CMK (cell line): ENCODE measurements at regions not wholly inside any gene's neighbourhood (a gene's known extent, or its start where the extent isn't known, plus 50 kb on each side); places are given as distances from the start of the nearest gene placed in this dataset.
"Not testable (repeated sequence)": the region's sequence is repeated elsewhere in the genome, so short reads cannot be mapped to it uniquely, and the experiment has no call there.

Experiments
- DNase-seq: peaks from one replicate; pipeline ENCODE4 v3.0.0-alpha.2; 2010; ENCODE audit warnings: low read depth

DNA sequence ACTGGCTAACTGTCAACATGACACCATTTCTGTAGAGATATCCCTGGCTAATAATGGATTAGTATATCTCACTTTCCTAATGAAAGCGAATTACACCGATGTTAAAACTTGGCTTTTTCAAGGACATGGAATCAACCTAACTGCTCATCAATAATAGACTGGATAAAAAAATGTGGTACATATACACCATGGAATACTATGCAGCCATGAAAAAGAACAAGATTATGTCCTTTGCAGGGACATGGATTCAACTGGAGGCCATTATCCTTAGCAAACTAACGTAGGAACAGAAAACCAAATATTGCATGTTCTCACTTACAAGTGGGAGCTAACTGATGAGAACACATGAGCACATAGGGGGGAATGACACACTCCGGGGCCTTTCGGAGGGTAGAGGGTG is 62.6 kb downstream of the ZIC1 start:
- DNase-seq = no peak

DNA sequence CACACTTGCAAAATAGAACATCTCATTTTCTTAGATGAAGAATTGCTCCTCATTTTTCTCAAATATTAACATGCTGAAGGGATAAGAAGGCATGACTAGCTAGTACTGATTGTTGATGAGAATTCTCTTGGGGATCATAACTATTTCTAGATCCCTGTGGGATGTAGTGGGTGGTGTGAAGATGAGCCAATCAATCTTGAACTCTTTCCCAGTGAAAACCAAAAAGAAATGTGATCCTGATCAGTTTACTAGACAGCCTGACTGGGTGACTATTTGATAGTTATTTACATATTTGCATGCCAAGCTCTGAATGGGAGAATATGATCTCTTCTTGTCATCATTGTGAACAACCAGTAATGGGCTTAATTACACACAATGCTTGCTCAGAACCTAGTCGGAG is 63.7 kb downstream of the ZIC1 start:
- no peak for DNase-seq

DNA sequence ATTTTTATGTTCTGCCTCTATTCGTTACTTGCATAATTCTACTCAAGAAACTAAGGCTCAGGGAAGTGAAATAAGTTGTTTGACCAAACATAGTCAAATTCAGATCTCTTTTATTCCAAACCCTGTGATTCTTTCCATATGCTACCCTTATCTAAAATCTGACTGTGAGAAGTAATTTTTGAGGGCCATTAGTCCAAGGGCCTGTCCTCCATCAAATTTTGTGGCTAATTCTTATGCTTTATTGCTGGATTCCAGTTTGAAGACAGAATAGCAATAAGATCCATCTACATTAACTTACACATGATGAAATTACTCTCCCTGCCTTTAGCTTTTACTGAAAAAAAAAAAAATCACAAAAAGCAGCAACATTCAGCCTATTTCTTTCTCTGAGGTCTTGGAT is 74.0 kb downstream of the ZIC1 start:
- no peak for DNase-seq

DNA sequence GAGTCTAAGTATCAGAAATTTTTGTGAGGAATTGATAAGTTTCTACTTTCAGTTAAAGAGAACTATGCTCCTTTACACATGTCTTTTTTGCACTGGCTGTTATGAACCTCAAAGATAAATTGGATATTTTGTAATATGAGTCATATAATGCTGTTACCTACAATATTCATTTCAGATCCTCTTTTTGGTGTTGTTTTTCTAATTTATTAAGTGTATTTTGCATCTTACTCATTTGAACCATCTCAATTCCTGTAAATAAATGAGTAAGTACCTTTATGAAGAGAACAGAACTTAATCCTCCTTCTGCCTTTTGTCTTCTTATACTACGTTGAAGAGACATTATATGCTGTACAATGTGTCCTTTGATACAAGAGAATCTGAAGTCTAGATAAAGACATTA is 74.4 kb downstream of the ZIC1 start:
- no peak for DNase-seq

DNA sequence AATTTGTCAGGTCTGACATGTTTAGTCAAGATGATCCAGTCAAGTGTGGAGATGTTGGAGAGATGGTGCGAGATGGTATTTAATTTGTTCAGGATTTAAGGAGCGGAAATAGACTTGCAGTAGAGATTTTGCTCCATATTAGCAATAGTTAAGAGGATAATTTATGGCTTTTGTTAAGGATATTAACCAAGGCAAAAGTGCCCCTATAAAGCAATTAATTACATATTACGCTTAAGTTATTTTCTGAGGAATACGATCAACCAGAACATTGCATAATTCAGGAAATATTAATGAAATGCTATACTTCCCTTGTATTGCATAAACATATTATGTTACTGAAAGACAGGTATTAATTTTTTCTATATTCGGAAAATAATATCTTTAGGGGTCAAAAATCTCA is 83.9 kb downstream of the ZIC1 start:
- no peak for DNase-seq

DNA sequence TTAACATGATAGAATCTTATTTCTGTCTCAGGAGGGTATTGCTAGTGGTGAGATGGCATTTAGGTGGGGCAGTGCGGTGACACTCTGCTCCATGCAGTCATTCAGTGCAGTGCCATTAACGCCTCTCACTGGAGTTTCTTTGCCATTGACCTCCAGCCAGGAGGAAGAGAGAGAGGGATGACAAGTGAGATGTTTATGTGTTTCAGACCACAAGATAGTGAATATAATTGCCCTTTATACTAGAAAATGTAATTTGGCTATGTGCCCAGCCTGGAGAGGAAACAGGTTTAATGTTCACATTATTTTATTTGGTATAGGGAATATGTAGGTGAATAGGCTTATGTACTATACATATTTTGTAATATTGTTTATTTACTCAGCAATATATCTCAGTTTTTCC is 84.5 kb downstream of the ZIC1 start:
- DNase-seq = no peak

DNA sequence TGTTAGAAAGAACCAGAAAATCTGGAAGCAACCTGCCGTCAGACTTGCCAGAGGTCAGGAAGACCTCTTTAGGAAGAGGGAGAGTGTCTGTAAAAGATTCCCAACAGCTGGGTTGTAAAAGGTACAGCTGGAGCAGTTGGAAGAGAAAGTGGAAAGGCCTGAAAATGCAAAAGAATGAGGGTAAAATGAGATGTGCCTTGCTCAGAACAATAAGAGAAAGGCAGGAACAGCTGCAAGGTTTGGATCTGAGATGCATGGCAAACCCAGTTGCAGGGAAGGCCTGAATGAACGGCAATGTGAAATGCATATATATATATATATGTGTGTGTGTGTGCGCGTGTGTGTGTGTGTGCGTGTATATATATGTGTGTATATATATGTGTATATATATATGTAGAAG is 88.1 kb downstream of the ZIC1 start:
- DNase-seq = no peak

DNA sequence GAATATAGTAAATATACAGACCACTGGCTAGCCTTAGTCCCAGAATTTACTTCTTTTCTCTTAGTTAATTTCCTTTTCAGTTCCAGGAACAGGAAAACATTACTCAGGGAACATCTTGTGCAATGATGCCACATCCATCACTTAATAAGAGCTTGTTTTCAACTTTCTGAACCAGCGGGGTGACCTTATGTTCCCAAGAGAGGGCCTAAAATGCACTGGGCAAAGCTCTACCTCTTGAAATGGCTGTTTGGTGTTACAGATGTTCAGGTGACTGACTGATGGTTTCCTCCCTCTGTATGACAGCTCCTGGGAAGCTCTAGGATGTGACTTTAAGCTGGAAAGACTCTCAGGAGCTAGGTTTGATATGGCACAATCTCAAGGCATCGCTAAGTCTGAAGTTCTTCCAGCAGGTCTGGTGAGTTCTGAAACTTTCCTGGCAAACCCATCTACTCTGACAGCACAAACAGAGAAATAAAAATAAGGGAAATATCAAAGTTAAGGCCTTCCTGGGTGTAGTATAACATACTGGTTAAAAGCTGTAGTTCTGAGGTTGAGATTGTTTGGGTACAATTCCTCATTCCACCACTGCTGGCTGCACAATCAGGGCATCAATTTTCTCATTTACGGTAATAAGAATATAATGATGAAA is 98.6 kb downstream of the ZIC1 start:
- no peak for DNase-seq

DNA sequence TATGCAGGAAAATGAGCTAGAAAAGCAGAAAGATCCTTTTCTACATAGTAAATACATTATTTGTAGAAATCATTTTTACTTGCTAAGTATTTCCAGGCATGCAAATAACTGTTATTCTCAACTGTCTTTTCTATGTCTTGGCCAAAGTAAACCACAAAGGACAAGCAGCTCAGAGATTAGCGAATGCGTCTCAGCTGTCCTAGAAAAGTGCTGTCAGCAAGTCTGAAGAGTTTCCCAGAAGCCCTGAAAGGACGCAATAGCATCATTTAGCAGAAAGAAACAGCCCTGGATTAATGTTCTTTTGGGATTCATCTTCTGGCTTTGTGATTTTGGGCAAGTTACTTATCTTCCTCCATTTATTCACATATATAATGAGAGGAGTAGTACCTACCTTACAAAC is 100.3 kb downstream of the ZIC1 start:
- DNase-seq = no peak

DNA sequence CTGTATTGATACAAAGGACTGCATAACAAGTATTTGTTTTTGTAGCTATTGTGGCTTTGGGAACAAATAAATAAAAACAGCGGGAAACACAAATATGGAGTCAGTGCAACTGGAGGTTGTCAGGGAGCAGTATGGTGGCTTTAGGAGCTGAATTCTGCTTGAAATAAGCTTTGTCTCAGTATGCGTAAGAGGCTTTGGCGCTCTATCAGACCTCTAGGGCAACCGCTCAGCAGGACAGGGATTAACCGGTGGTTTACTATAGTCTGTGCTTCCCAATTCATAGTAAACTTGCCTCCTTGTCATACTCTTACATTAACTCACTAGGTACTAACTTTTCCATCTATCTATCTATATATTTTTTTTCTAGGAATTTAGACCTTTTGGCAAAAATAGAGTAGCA is 104.6 kb downstream of the ZIC1 start:
- no peak for DNase-seq

DNA sequence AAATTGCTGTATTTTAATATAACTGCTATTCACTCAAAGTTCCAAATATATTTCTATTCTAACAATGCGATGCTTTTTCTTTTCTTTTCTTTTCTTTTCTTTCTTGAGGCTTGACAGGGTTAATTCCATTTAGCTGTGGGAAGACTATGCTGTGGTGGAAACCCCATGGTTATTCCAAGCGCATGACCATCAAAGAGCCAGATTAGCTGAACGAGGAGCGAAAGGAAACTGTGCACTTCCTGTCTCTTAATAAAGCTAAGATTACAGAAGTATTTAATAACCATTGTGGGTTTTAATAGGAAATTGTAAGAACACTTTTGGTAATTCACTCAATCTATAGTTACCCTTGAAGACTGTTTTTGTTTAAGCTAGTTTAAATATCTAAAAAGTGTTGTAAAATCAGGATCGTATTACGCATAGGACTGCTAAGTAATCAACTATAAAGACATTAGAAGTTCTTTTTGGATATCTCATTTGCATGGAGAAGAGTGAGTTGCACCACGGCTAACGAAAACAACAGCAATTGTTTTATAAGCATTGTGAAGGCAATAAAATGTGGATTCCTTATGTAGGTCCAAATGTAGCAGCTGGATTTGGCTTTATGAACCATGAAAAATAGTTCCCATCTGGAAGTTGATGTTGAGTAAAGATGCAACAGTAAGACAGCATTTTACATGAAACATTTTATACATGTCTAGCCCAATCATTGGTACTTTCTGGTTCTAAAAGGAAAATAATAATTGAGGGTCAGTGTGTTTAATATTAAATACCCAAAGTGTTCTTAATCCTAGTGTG is 105.4 kb downstream of the ZIC1 start:
- no peak for DNase-seq

DNA sequence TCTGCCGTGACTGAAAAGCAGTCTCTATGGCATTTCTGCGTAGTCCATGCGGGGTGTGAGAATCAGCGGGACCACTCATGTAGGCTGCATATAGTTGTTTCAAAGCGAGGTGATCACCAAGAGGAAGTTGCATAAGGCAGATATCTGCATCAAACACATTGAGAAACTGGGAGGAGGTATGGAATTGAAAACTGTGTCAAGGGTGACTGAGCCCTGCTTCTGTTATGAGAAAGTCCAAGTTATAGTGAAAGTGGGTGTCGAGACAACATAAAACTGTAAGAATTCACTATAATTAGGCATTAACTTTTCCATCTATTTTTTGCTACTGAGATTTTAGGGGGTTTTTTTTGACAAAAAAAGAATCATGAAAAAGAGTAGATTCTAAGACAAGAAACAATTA is 109.3 kb downstream of the ZIC1 start:
- DNase-seq = peak; percentile 11

DNA sequence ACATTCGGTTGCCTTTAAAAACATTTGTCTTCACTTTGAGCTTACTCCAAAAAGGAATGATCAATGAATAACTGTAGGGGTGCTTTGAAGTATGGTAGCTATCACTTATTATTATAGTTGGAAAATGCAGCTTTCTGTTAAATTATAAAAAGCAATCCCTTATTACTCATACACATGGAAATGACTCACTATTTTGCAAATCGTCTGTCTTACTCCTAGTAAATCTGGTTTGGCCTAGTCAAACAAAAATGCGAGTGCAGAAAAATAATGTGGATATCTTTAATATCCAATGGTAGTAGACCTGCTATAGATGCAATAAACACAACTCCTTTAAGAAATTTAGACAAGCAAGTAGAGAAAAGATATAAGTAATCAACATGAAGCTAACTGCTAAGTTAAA is 112.5 kb downstream of the ZIC1 start:
- DNase-seq = no peak

DNA sequence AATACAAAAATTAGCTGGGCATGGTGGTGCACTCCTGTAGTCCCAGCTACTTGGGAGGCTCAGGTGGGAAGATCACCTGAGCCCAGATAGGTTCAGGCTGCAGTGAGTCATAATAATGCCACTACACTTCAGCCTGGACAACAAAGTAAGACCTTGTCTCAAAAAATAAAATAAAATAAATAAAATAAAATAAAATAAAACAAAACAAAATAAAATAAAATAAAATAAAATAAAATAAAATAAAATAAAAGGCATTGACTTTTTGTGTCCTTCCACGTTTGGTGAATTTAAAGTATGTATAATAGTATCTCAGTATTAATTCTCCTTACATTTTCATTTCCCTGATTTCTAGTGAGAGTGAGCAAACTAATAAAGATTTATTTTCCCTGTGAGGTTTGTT is 113.6 kb downstream of the ZIC1 start:
- not testable (repeated sequence) for DNase-seq

DNA sequence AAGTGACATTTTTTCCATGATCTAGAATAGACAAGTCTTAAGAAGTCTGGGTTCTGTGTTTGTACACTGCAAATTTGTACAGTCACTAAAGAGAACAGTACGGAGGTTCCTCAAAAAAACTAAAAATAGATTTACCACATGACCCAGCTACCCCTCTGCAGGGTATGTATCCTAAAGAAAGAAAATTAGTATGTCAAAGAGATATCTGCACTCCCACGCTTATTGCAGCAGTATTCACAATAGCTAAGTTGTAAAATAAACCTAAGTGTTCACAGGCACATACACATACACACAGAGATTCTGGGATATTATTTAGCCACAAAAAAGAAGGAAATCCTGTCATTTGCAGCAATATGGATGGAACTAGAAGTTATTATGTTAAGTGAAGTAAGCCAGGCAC is 120.4 kb downstream of the ZIC1 start:
- DNase-seq = no peak

DNA sequence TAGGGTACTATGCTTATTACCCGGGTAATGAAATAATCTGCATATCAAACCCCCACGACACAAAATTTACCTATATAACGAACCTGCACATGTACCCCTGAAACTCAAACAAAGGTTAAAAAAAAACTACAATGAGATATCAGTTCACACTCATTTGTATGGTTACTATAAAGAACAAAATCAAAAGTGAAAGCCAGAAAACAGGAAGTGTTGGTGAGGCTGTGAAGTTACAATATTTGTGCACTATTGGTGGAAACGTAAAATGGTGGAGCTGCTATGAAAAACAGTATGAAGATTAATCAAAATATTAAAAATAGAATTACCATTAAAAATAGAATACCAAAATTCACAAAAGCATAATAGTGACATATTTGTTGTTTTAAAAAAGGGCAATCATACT is 128.9 kb downstream of the ZIC1 start:
- DNase-seq = no peak

DNA sequence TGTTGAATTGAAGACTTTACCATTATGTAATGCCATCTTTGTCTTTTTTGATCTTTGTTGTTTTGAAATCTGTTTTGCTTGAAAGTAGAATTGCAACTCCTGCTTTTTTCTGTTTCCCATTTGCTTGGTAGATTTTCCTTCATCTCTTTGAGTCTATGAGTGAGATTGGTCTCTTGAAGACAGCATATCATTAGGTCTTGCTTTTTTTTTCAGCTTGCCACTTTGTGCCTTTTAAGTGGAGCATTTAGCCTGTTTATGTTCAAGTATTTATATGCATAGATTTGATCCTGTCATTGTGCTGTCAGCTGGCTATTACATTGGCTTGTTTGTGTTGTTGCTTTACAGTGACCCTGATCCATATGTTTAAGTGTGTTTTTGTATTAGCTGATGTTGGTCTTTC is 131.8 kb downstream of the ZIC1 start:
- DNase-seq = no peak

DNA sequence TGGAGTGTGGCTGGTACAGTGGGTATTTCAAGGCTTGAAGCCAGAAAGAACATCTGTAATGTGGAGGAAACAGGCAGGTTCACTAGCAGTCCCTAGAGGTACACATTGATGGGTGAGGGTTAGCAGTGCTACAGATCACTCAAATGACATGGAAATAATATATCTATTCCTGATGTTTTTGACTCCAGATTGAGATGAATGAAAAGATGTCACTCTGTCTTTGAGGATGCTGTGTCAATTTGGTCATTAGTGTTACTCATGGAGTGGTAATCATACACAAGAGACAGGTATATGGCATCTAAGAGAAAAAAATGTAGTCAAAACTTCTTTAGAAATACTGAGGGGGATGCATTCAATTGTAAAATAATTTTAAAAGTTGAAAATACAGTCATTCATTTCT is 135.1 kb downstream of the ZIC1 start:
- no peak for DNase-seq

DNA sequence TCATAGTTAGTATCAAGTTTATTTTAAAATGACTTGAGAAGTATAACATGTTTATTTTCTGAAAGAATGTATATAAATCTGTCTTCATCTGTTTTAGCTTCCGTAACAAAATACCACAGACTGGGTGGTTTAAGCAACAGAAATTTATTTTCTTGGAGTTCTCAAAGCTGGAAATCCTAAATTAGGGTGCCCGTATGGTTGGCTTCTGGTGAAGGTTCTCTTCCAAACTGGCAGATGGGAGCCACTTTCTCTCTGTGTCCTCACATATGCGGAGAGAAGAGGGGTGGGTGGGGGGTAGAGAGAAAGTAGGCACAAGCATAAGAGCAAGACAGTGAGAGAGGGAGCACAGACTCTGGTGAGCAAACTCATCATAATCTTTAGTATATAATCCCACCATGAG is 142.3 kb downstream of the ZIC1 start:
- DNase-seq = no peak

DNA sequence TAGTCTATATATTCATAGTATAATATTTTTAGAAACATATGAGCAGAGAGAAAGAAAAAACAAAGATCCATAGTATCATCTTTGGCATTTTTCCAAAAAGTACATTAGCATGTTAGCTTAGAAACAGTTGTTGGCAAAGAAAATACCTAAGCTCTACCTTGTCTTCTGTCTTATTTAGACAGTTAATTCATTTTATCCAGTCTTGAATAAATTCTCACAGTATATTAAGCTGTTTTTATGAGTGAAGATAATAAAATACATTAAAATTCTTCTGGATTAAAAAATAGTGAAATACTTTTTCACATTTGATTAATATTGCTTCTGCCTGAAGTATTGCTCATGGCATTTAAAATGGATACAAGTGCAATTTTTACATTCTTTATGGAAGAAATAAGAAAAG is 145.2 kb downstream of the ZIC1 start:
- DNase-seq = no peak

DNA sequence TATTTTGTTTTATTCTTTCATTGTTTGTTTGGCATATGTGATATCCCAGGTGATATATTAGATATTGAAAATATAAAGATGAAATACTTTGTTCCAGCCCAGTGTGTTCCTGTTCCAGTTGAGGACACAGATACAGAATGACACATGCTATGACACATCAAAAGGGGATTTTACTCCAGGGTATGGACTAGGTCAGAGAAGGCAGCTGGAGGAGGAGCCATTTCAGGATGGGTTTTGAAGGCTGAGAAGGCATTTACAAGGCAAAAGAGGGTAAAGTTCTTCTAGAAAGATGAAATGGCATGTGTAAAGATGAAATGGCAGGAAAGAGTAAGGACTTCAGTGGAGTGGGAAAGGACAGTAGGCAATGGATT is 163.8 kb downstream of the ZIC1 start:
- DNase-seq = no peak

DNA sequence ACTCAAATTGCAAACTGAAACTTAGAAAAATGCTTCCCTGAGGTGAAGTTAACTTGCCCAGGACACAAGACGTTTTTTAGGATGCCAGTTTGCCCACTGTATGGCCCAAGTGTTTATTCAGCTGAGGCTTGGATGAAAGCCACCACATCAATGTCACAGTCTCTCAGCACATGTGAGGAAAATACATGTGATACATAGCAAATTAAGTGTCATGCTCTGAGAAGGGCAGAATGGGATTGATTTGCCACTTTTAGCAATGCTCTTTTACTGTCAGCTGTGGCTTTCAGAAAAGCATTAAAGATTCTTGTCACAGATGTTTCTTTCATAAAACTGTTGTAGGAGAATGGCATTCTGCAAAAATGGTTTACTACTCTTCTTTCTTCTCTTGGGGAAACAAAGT is 165.5 kb downstream of the ZIC1 start:
- no peak for DNase-seq

DNA sequence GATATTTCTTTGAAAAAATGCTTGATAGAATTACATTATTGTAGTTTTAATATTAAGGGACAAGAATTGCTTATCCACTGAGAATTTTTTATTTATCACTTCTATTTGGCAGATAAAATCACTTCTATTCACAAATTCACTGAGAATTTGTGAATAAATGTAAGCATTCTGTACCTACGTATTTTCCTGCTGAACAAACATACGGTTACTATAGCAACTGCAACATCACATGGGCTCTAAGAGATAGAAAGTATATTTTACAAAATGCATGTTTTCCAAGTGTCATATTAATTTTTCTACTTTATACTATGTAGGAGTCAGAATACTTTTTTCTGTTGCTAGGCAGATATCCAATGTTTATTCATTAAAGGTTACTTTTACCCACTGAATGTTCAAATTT is 166.2 kb downstream of the ZIC1 start:
- no peak for DNase-seq

DNA sequence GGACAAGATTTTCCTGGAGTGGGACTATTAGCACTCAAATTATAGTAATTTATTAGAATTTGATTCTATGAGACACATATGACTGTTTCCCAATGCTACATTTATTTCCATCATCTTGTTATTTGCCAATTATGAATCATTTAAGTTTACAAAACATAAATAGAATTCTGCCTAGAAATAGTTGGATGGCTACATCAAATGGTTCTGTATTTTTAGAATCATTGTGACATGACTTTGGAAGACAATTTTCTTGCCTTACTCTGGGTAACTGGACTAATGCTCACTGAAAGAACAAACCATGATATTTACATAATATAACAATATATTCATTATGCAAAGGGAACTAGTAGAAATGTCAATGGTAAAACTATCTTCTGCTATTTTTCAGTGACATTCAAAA is 173.5 kb downstream of the ZIC1 start:
- DNase-seq = no peak
